Gastrocnemius medialis (tissue), 4 donors: ENCODE measurements at regions not wholly inside any gene's neighbourhood (a gene's known extent, or its start where the extent isn't known, plus 50 kb on each side); places are given as distances from the start of the nearest gene placed in this dataset.

Experiments used
- POLR2A ChIP-seq, 2 donors: fragments of 450-650 bp; IDR thresholded peaks; one replicate each; pipeline ENCODE4 v1.6.1; 2017; ENCODE audit warnings: antibody characterized with exemption in 2 of 2, mild to moderate bottlenecking in 2 of 2, moderate library complexity in 2 of 2
- TF ChIP-seq, protein P1 (sequence below), 5 experiments: fragments of 450-650 bp in 3 of 5; fragments of 200-600 bp in 2 of 5; sonication (generic) in 2 of 5; IDR thresholded peaks in 4 of 5; conservative IDR thresholded peaks in 1 of 5; 1 replicate in 4 of 5; 2 replicates in 1 of 5; pipeline ENCODE4 v1.5.1; 2016 to 2019; ENCODE audit warnings: antibody characterized with exemption in 5 of 5, mild to moderate bottlenecking in 3 of 5, moderate library complexity in 3 of 5

DNA sequence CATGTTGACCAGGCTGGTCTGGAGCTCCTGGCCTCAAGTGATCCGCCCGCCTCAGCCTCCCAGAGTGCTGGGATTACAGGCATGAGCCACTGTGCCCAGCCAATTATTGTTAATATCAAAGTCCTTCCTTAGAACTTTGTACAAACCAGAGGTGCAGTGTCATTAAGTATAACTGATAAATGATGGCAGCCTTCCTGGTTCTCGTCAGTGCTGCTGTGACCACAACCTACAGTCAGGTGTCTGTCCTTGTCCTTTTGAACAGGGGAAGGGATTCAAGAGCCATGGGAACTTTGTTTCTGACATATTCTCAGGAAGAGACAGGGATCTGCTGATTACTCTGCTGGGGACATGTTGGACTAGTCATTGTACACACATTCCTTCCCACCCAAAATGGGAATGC lies 103.2 kb upstream of the TIAM2 start:
- no peak for TF ChIP-seq POLR2A (IDR thresholded peaks at IDR 0.05)
- TF ChIP-seq, protein P1, sequence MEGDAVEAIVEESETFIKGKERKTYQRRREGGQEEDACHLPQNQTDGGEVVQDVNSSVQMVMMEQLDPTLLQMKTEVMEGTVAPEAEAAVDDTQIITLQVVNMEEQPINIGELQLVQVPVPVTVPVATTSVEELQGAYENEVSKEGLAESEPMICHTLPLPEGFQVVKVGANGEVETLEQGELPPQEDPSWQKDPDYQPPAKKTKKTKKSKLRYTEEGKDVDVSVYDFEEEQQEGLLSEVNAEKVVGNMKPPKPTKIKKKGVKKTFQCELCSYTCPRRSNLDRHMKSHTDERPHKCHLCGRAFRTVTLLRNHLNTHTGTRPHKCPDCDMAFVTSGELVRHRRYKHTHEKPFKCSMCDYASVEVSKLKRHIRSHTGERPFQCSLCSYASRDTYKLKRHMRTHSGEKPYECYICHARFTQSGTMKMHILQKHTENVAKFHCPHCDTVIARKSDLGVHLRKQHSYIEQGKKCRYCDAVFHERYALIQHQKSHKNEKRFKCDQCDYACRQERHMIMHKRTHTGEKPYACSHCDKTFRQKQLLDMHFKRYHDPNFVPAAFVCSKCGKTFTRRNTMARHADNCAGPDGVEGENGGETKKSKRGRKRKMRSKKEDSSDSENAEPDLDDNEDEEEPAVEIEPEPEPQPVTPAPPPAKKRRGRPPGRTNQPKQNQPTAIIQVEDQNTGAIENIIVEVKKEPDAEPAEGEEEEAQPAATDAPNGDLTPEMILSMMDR (IDR thresholded peaks at IDR 0.05 in 4 of 5, conservative IDR thresholded peaks at IDR 0.05 in 1 of 5): no peak
